H9 (cell line): ENCODE measurements at regions not wholly inside any gene's neighbourhood (a gene's known extent, or its start where the extent isn't known, plus 50 kb on each side); places are given as distances from the start of the nearest gene placed in this dataset.

Source experiments
- DNase-seq: peaks from one replicate; pipeline ENCODE4 v3.0.0-alpha.2; 2017
- H2AFZ ChIP-seq: one replicate; pipeline ENCODE4 v1.6.1; 2013; ENCODE audit warnings: mild to moderate bottlenecking, low read length, control low read depth, moderate library complexity
- H2AK5ac ChIP-seq: 2 replicates; pipeline ENCODE4 v1.6.1; 2013; ENCODE audit warnings: low read length, control low read depth, mixed read lengths; ENCODE audit not compliant: insufficient read length
- H2BK120ac ChIP-seq: one replicate; pipeline ENCODE4 v1.6.1; 2013; ENCODE audit warnings: low read depth, mild to moderate bottlenecking, low read length, control low read depth, inconsistent platforms; ENCODE audit not compliant: poor library complexity, severe bottlenecking
- H2BK12ac ChIP-seq: 2 replicates; pipeline ENCODE4 v1.6.1; 2013; ENCODE audit warnings: low read length, control low read depth, mixed read lengths, low read depth; ENCODE audit not compliant: insufficient read length
- H2BK15ac ChIP-seq: 2 replicates; pipeline ENCODE4 v1.6.1; 2013; ENCODE audit warnings: low read depth, low read length, control low read depth
- H2BK20ac ChIP-seq: one replicate; pipeline ENCODE4 v1.6.1; 2013; ENCODE audit warnings: low read depth, mild to moderate bottlenecking, low read length, control low read depth, inconsistent platforms; ENCODE audit not compliant: poor library complexity, severe bottlenecking
- H2BK5ac ChIP-seq: 2 replicates; pipeline ENCODE4 v1.6.1; 2013; ENCODE audit warnings: low read length, control low read depth, mixed read lengths; ENCODE audit not compliant: insufficient read length
- H3K14ac ChIP-seq: 2 replicates; pipeline ENCODE4 v1.6.1; 2013; ENCODE audit warnings: low read length, control low read depth; ENCODE audit not compliant: insufficient read depth
- H3K18ac ChIP-seq: 2 replicates; pipeline ENCODE4 v1.6.1; 2013; ENCODE audit warnings: low read depth, mild to moderate bottlenecking, mixed read lengths, low read length, control low read depth; ENCODE audit not compliant: insufficient read length
- H3K23ac ChIP-seq: 2 replicates; pipeline ENCODE4 v1.6.1; 2013; ENCODE audit warnings: low read length, control low read depth, mixed read lengths, low read depth; ENCODE audit not compliant: insufficient read length
- H3K23me2 ChIP-seq: 2 replicates; pipeline ENCODE4 v1.6.1; 2013; ENCODE audit warnings: low read depth, mild to moderate bottlenecking, mixed read lengths, low read length, control low read depth; ENCODE audit not compliant: insufficient read length, poor library complexity, severe bottlenecking
- H3K27ac ChIP-seq: 2 replicates; pipeline ENCODE4 v1.5.1; 2013; ENCODE audit warnings: low read length, control low read depth, mixed read lengths, low read depth; ENCODE audit not compliant: insufficient read length
- H3K27me3 ChIP-seq: 2 replicates; pipeline ENCODE4 v1.6.1; 2013; ENCODE audit warnings: low read length, control low read depth, inconsistent platforms; ENCODE audit not compliant: insufficient read depth
- H3K4ac ChIP-seq: 2 replicates; pipeline ENCODE4 v1.6.1; 2013; ENCODE audit warnings: low read depth, mild to moderate bottlenecking, control low read depth, inconsistent platforms, low read length, moderate library complexity
- H3K4me1 ChIP-seq: 2 replicates; pipeline ENCODE4 v1.6.1; 2013; ENCODE audit warnings: low read length, control low read depth, inconsistent platforms; ENCODE audit not compliant: insufficient read depth
- H3K4me2 ChIP-seq: 2 replicates; pipeline ENCODE4 v1.6.1; 2013; ENCODE audit warnings: low read length, control low read depth, mixed read lengths; ENCODE audit not compliant: insufficient read length, insufficient read depth
- H3K56ac ChIP-seq: 2 replicates; pipeline ENCODE4 v1.6.1; 2013; ENCODE audit warnings: low read depth, mild to moderate bottlenecking, mixed read lengths, low read length, control low read depth; ENCODE audit not compliant: insufficient read length
- H3K79me1 ChIP-seq: 2 replicates; pipeline ENCODE4 v1.6.1; 2013; ENCODE audit warnings: low read depth, mild to moderate bottlenecking, moderate library complexity, low read length, control low read depth, inconsistent platforms; ENCODE audit not compliant: insufficient read depth, poor library complexity, severe bottlenecking
- H3K79me2 ChIP-seq: 2 replicates; pipeline ENCODE4 v1.6.1; 2013; ENCODE audit warnings: low read length, control low read depth, inconsistent platforms; ENCODE audit not compliant: insufficient read depth
- H3K9ac ChIP-seq: 2 replicates; pipeline ENCODE4 v1.6.1; 2013; ENCODE audit warnings: low read length, control low read depth, mixed read lengths; ENCODE audit not compliant: insufficient read length; ENCODE audit errors: extremely low read depth
- H3K9me3 ChIP-seq: one replicate; pipeline ENCODE4 v1.6.1; 2013; ENCODE audit warnings: low read depth, low read length, inconsistent platforms; ENCODE audit not compliant: control insufficient read depth
- H3T11ph ChIP-seq: one replicate; pipeline ENCODE4 v1.6.1; 2013; ENCODE audit warnings: mild to moderate bottlenecking, low read length, control low read depth, inconsistent platforms
- H4K20me1 ChIP-seq: one replicate; pipeline ENCODE4 v1.6.1; 2013; ENCODE audit not compliant: control insufficient read depth, insufficient read length, insufficient read depth
- H4K5ac ChIP-seq: 2 replicates; pipeline ENCODE4 v1.6.1; 2013; ENCODE audit warnings: low read depth, mild to moderate bottlenecking, mixed read lengths, low read length, control low read depth; ENCODE audit not compliant: insufficient read length
- H4K8ac ChIP-seq: replicated peaks from 2 replicates; pipeline ENCODE4 v1.6.1; 2013; ENCODE audit warnings: low read length, control low read depth, mixed read lengths, low read depth; ENCODE audit not compliant: insufficient read length
- H4K91ac ChIP-seq: 2 replicates; pipeline ENCODE4 v1.6.1; 2013; ENCODE audit warnings: low read depth, mild to moderate bottlenecking, moderate library complexity, mixed read lengths, low read length, control low read depth; ENCODE audit not compliant: insufficient read length
- H3K27ac Mint-ChIP-seq, 3 experiments: 2 replicates in 2 of 3; 3 replicates in 1 of 3; pipeline ENCODE4 v1.8.0; 2020 to 2021; ENCODE audit warnings: mixed read lengths in 3 of 3, mild to moderate bottlenecking in 1 of 3, moderate library complexity in 1 of 3
- H3K27me3 Mint-ChIP-seq: 2 replicates; pipeline ENCODE4 v1.8.0; 2021; ENCODE audit warnings: low read depth, mild to moderate bottlenecking, moderate library complexity, mixed read lengths
- H3K36me3 Mint-ChIP-seq, 3 experiments: 2 replicates in 2 of 3; 3 replicates in 1 of 3; pipeline ENCODE4 v1.8.0; 2020 to 2021; ENCODE audit warnings: low read depth in 3 of 3, mixed read lengths in 3 of 3; ENCODE audit not compliant: insufficient read depth in 1 of 3
- H3K4me1 Mint-ChIP-seq, 2 experiments: 2 replicates each; pipeline ENCODE4 v1.8.0; 2020; ENCODE audit warnings: mixed read lengths in 2 of 2
- H3K4me3 Mint-ChIP-seq, 2 experiments: 2 replicates in 1 of 2; 3 replicates in 1 of 2; pipeline ENCODE4 v1.8.0; 2020 to 2021; ENCODE audit warnings: mild to moderate bottlenecking in 2 of 2, mixed read lengths in 2 of 2, moderate library complexity in 1 of 2
- H3K9me3 Mint-ChIP-seq, 2 experiments: 2 replicates in 1 of 2; 3 replicates in 1 of 2; pipeline ENCODE4 v1.8.0; 2020; ENCODE audit warnings: mild to moderate bottlenecking in 2 of 2, mixed read lengths in 2 of 2, moderate library complexity in 1 of 2
- CTCF ChIP-seq: fragments of 200-600 bp; sonication (generic); conservative IDR thresholded peaks from 3 replicates; pipeline ENCODE4 v1.8.0; 2021; ENCODE audit warnings: antibody characterized with exemption, mild to moderate bottlenecking
- WGBS: extraction: QIAGEN DNeasy Blood & Tissue Kit; methylation state at CpG from one replicate; pipeline ENCODE4 v1.1.7; 2013; ENCODE audit warnings: missing lambda C conversion rate, low lambda C conversion rate, mixed read lengths; ENCODE audit not compliant: insufficient read length; ENCODE audit errors: extremely low coverage; 5-methylcytosine and 5-hydroxymethylcytosine counted together

GRCh38 chr2:38432820-38433606 lies 55.9 kb upstream of the ATL2 start:
- Mint-ChIP-seq H3K36me3 (peaks cover 0 to 9% (median 3%) of the 10 kb centered on the region in 3 experiments; a peak in 3 of 7 replicates), H3K9me3 (peaks cover 0 to 4% of the 10 kb centered on the region in 2 experiments; a peak in 1 of 5 replicates), H3K27me3 (peaks cover 11% of the 10 kb centered on the region), H3K4me1 (peaks cover 37 to 43% of the 10 kb centered on the region in 2 experiments), H3K27ac (no peak overlapping the region; a peak in 1 of 7 replicates), H3K4me3 (no peak overlapping the region)
- Histone ChIP-seq H3K79me1 (no peaks in the 10 kb centered on the region), H4K5ac (no peak overlapping the region), H3K23ac (no peak overlapping the region), H2BK15ac (no peak overlapping the region), H2BK12ac (no peak overlapping the region), H3K79me2 (no peaks in the 10 kb centered on the region), H3K56ac (no peak overlapping the region), H2BK5ac (no peak overlapping the region), H3K14ac (peak overlapping the region; percentile 78; the same call in 1 of the 2 replicates), H4K20me1 (no peaks in the 10 kb centered on the region), H3K27ac (no peak overlapping the region), H3K9me3 (no peaks in the 10 kb centered on the region), H3K23me2 (no peaks in the 10 kb centered on the region), H2AFZ (no peak overlapping the region), H3K4ac (no peak overlapping the region), H2BK20ac (no peak overlapping the region), H3T11ph (no peak overlapping the region), H3K27me3 (no peaks in the 10 kb centered on the region), H2BK120ac (no peak overlapping the region), H2AK5ac (no peak overlapping the region), H3K4me2 (no peak overlapping the region), H4K8ac (no peak overlapping the region), H4K91ac (peak overlapping the region; percentile 49), H3K9ac (no peak overlapping the region), H3K4me1 (peaks cover 6% of the 10 kb centered on the region; the same call in 1 of the 2 replicates), H3K18ac (no peak overlapping the region)
- no peak for TF ChIP-seq CTCF
- no CpG with 5 or more reads among the region's 8 CpGs for WGBS
- DNase-seq = no peak
